Thoracic aorta (tissue), 2 donors: ENCODE measurements at regions not wholly inside any gene's neighbourhood (a gene's known extent, or its start where the extent isn't known, plus 50 kb on each side); places are given as distances from the start of the nearest gene placed in this dataset.

ENCODE experiments used
- ATAC-seq: fragments of 150-250 bp; one replicate; pipeline ENCODE4 v1.8.0; 2017; ENCODE audit warnings: low read depth; ENCODE audit not compliant: insufficient number of reproducible peaks, low FRiP score
- DNase-seq: peaks from one replicate; pipeline ENCODE4 v3.0.0-alpha.2; 2020; ENCODE audit warnings: low spot score
- H3K27ac ChIP-seq, 2 donors: fragments of 200-600 bp; sonication (generic); 1 replicate in 1 of 2; 2 replicates in 1 of 2; pipeline ENCODE4 v1.5.1; 2016; ENCODE audit warnings: mild to moderate bottlenecking in 2 of 2, moderate library complexity in 2 of 2
- H3K27me3 ChIP-seq: fragments of 200-600 bp; sonication (generic); replicated peaks from 2 replicates; pipeline ENCODE4 v1.6.0; 2016; ENCODE audit warnings: mild to moderate bottlenecking; ENCODE audit not compliant: insufficient read depth
- H3K36me3 ChIP-seq: fragments of 200-600 bp; sonication (generic); one replicate; pipeline ENCODE4 v1.5.1; 2016
- H3K4me1 ChIP-seq, 2 donors: fragments of 200-600 bp; sonication (generic); 1 replicate in 1 of 2; 2 replicates in 1 of 2; pipeline versions ENCODE4 v1.5.1 to v1.6.0; 2016; ENCODE audit warnings: low read depth in 2 of 2, mild to moderate bottlenecking in 1 of 2; ENCODE audit not compliant: control insufficient read depth in 1 of 2
- H3K4me3 ChIP-seq: fragments of 200-600 bp; sonication (generic); 2 replicates; pipeline ENCODE4 v1.5.1; 2016; ENCODE audit warnings: mild to moderate bottlenecking
- H3K9me3 ChIP-seq: fragments of 200-600 bp; sonication (generic); 2 replicates; pipeline ENCODE4 v1.5.1; 2016
- CTCF ChIP-seq: fragments of 200-600 bp; sonication (generic); IDR thresholded peaks from one replicate; pipeline ENCODE4 v1.5.1; 2019; ENCODE audit warnings: antibody characterized with exemption

- no peak overlapping the region for H3K4me3 ChIP-seq
- DNase-seq (no peak), ATAC-seq (no peak)
- no peaks in the 10 kb centered on the region for H3K9me3 ChIP-seq
- H3K4me1 ChIP-seq = no peaks in the 10 kb centered on the region
- no peak overlapping the region for H3K27ac ChIP-seq
- H3K27me3 ChIP-seq = no peaks in the 10 kb centered on the region
- TF ChIP-seq CTCF = no peak
- H3K36me3 ChIP-seq = no peaks in the 10 kb centered on the region
These were observed 154.6 kb upstream of the MAGEB2 start for GRCh38 chrX:30060718-30061117.

GRCh38 chrX:30065226-30065625 is 150.1 kb upstream of the MAGEB2 start:
- no peak for TF ChIP-seq CTCF
- Histone ChIP-seq H3K4me3 (no peak overlapping the region), H3K4me1 (no peaks in the 10 kb centered on the region), H3K9me3 (no peaks in the 10 kb centered on the region), H3K27me3 (no peaks in the 10 kb centered on the region), H3K36me3 (no peaks in the 10 kb centered on the region), H3K27ac (no peak overlapping the region)
- DNase-seq (no peak), ATAC-seq (no peak)

GRCh38 chrX:30067677-30068076 is 147.7 kb upstream of the MAGEB2 start:
- Histone ChIP-seq H3K9me3 (no peaks in the 10 kb centered on the region), H3K27ac (no peak overlapping the region), H3K36me3 (no peaks in the 10 kb centered on the region), H3K4me3 (no peak overlapping the region), H3K4me1 (no peaks in the 10 kb centered on the region), H3K27me3 (no peaks in the 10 kb centered on the region)
- ATAC-seq = no peak
- no peak for DNase-seq
- TF ChIP-seq CTCF = no peak

GRCh38 chrX:30085571-30085970 is 129.8 kb upstream of the MAGEB2 start:
- no peak overlapping the region for H3K27ac ChIP-seq
- H3K9me3 ChIP-seq = no peaks in the 10 kb centered on the region
- H3K4me3 ChIP-seq = no peak overlapping the region
- H3K4me1 ChIP-seq = no peaks in the 10 kb centered on the region
- TF ChIP-seq CTCF = no peak
- no peaks in the 10 kb centered on the region for H3K36me3 ChIP-seq
- ATAC-seq (no peak), DNase-seq (no peak)
- H3K27me3 ChIP-seq = no peaks in the 10 kb centered on the region

GRCh38 chrX:30111431-30111830 is 103.9 kb upstream of the MAGEB2 start:
- Histone ChIP-seq H3K27ac (no peak overlapping the region), H3K9me3 (no peaks in the 10 kb centered on the region), H3K4me1 (no peaks in the 10 kb centered on the region), H3K36me3 (no peaks in the 10 kb centered on the region), H3K4me3 (no peak overlapping the region), H3K27me3 (no peaks in the 10 kb centered on the region)
- ATAC-seq (no peak), DNase-seq (no peak)
- no peak for TF ChIP-seq CTCF
